Hematopoietic multipotent progenitor cell treated with erythropoietin and hydrocortisone succinate and interleukin-3 and kit ligand, for 15 days (in vitro differentiated cells): ENCODE measurements at regions not wholly inside any gene's neighbourhood (a gene's known extent, or its start where the extent isn't known, plus 50 kb on each side); places are given as distances from the start of the nearest gene placed in this dataset.

Source experiments
- DNase-seq: peaks from one replicate; pipeline ENCODE4 v3.0.0-alpha.2; 2015; ENCODE audit warnings: low spot score

- no peak for DNase-seq
Measured at GRCh38 chr16:35642322-35642835, 2183.0 kb downstream of the TP53TG3F start.

GRCh38 chr16:35651841-35652240 is 2192.4 kb downstream of the TP53TG3F start:
- no peak for DNase-seq

- no peak for DNase-seq
Measured at GRCh38 chr16:35664091-35664693, 2204.8 kb downstream of the TP53TG3F start.

GRCh38 chr16:35685085-35685484 is 2225.7 kb downstream of the TP53TG3F start:
- DNase-seq, result no peak

- DNase-seq, result no peak
Measured at GRCh38 chr16:35686595-35686994, 2227.2 kb downstream of the TP53TG3F start.

GRCh38 chr16:35687071-35687470 is 2227.7 kb downstream of the TP53TG3F start:
- no peak for DNase-seq

GRCh38 chr16:35687781-35688180 is 2228.4 kb downstream of the TP53TG3F start:
- no peak for DNase-seq

GRCh38 chr16:35689764-35690163 is 2230.4 kb downstream of the TP53TG3F start:
- DNase-seq, result no peak

- DNase-seq, result no peak
Measured at GRCh38 chr16:35690413-35690812, 2231.0 kb downstream of the TP53TG3F start.

GRCh38 chr16:35691057-35691456 is 2231.6 kb downstream of the TP53TG3F start:
- DNase-seq, result no peak

- DNase-seq, result no peak
Measured at GRCh38 chr16:35692824-35693223, 2233.4 kb downstream of the TP53TG3F start.

- DNase-seq, result no peak
Measured at GRCh38 chr16:35706901-35707300, 2247.5 kb downstream of the TP53TG3F start.

GRCh38 chr16:35711435-35711834 is 2252.0 kb downstream of the TP53TG3F start:
- no peak for DNase-seq

GRCh38 chr16:35711958-35712357 is 2252.5 kb downstream of the TP53TG3F start:
- DNase-seq, result no peak

GRCh38 chr16:35713762-35714650 is 2254.6 kb downstream of the TP53TG3F start:
- no peak for DNase-seq

- no peak for DNase-seq
Measured at GRCh38 chr16:35714665-35715064, 2255.3 kb downstream of the TP53TG3F start.

GRCh38 chr16:35724551-35724950 is 2265.1 kb downstream of the TP53TG3F start:
- no peak for DNase-seq

- no peak for DNase-seq
Measured at GRCh38 chr16:35725949-35726348, 2266.5 kb downstream of the TP53TG3F start.

- no peak for DNase-seq
Measured at GRCh38 chr16:35730251-35730650, 2270.8 kb downstream of the TP53TG3F start.

GRCh38 chr16:35731341-35732040 is 2272.1 kb downstream of the TP53TG3F start:
- no peak for DNase-seq

GRCh38 chr16:35732046-35732810 is 2272.8 kb downstream of the TP53TG3F start:
- no peak for DNase-seq
